GM10248 (cell line): ENCODE measurements at regions not wholly inside any gene's neighbourhood (a gene's known extent, or its start where the extent isn't known, plus 50 kb on each side); places are given as distances from the start of the nearest gene placed in this dataset.

Experiments
- CTCF ChIA-PET: fragments of 300-600 bp; sonication (Branson Sonifier 250); formaldehyde crosslinking; extraction: SDS; loops from one replicate; lab custom pipeline; 2021; ENCODE audit warnings: antibody characterized with exemption; lab: Yijun Ruan, JAX
- POLR2A ChIA-PET: fragments of 350-650 bp; sonication (Branson Sonifier 250); formaldehyde crosslinking; extraction: SDS; loops from one replicate; lab custom pipeline; 2020; ENCODE audit warnings: antibody characterized with exemption; lab: Yijun Ruan, JAX
- DNase-seq: peaks from one replicate; pipeline ENCODE4 v3.0.0; 2012; ENCODE audit errors: extremely low spot score
- CTCF ChIP-seq: IDR thresholded peaks from 2 replicates; pipeline ENCODE4 v1.5.1; 2012; ENCODE audit warnings: mild to moderate bottlenecking, low read depth; ENCODE audit errors: extremely low read depth, missing control alignments, control extremely low read depth

GRCh38 chr13:111458001-111458531 lies 137.6 kb downstream of the TEX29 start:
- no peak for TF ChIP-seq CTCF
- DNase-seq = no peak
- POLR2A ChIA-PET = no interaction called here
- CTCF ChIA-PET = no interaction called here

- CTCF ChIA-PET = no interaction called here
- no peak for DNase-seq
- no peak for TF ChIP-seq CTCF
- POLR2A ChIA-PET = no interaction called here
Measured at GRCh38 chr13:111458739-111459138, 138.3 kb downstream of the TEX29 start.

- DNase-seq = no peak
- POLR2A ChIA-PET = no interaction called here
- no peak for TF ChIP-seq CTCF
- CTCF ChIA-PET = interaction anchor here (1.1 kb wide), 1 partner anchor 14 kb away, joined by 3 read pairs; no protein-coding TSS in a partner anchor
Measured at GRCh38 chr13:111459803-111460547, 139.5 kb downstream of the TEX29 start.

- DNase-seq = no peak
- CTCF ChIA-PET = interaction anchor here (1.1 kb wide), 1 partner anchor 13 kb away, joined by 3 read pairs; no protein-coding TSS in a partner anchor
- peak; percentile 25 for TF ChIP-seq CTCF
Measured at GRCh38 chr13:111460548-111461444, 140.4 kb downstream of the TEX29 start.

GRCh38 chr13:111461445-111462149 lies 141.2 kb downstream of the TEX29 start:
- CTCF ChIA-PET = interaction anchor here (1.1 kb wide), 1 partner anchor 12 kb away, joined by 3 read pairs; no protein-coding TSS in a partner anchor
- POLR2A ChIA-PET = no interaction called here
- DNase-seq = no peak
- no peak for TF ChIP-seq CTCF

More at GRCh38 chr13:111460548-111461444, 140.4 kb downstream of the TEX29 start:
- POLR2A ChIA-PET = no interaction called here
